DMS114 treated with DMSO at 0.1 percent for 48 hours (cell line): ENCODE measurements at regions not wholly inside any gene's neighbourhood (a gene's known extent, or its start where the extent isn't known, plus 50 kb on each side); places are given as distances from the start of the nearest gene placed in this dataset.

ENCODE experiments used
- DNase-seq: peaks from one replicate; lab custom pipeline; 2025; ENCODE audit not compliant: unreplicated experiment; lab: John Stamatoyannopoulos, UW

DNA sequence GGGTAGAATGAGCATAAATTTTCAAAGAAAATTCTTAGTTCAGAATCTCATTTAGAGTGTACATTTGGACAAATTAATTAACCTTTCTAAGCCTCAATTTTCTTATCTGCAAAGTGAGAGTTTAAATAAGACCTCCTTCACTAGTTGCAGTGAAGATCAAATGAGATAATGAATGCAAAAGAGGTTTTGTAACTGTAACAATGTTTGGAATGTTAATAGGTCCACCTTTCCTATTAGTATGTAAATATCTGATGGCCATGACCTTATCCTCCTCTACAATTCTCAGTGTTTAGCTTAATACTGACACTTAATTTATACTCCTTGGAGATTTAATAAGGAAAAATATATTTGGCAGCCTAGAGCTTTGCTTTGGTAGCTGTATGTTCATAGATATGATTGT, 138.8 kb downstream of the GABRG1 start:
- DNase-seq, result no peak

DNA sequence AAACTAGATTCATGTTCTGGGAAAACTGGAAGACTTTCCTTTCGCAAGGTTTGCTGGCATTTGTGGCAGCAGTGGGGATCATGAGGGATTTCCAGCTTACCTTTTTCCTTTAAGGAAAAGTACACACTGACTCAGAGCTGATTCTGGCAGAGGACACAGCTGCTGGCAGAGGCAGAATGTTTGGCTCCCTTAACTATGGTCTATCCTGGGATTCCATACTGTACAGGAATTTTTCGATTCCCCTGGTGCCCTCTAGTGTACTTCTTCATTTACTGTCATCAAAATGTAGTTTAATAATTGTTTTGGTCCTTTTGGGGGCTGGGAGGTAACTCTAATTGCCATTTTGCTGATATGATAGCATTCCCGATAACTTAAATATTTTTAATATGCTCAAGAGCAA, 152.7 kb downstream of the GABRG1 start:
- no peak for DNase-seq

DNA sequence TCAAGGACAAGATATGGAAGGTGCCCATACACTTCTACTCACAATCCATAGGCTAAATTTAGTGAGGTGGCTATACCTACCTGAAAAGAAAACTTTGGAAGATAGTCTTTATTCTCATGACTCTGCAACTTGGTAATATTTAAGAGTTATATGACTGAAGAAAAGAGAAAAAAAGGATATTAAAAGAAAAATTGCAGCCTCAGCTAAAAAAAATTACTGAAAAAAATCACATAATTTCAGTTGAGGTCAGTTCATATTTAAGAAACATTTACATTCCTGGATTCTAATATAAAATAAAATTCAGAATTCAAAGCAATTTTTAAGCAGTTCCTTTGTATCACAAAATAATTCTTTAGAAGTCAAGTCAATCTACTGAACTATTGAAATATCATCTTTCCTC, 166.5 kb downstream of the GABRG1 start:
- DNase-seq, result no peak

DNA sequence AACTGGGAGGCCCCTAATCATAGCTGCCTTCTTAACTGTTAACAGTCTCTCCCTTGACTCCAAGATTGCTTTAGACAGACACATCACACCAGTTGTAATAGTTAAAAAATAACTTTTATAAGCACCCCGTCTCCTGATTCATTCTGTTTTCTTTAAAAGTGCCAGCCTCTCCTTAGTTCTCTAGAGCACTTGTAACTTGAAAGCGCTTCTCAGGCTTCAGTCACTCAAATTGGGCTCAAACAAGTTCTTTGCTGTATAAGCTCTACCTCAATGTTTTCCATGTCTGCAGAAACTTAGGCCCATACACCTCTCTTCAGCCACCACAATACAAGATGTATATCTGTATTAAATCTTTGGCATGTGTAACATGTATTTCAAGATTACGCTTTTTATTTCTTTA, 169.6 kb downstream of the GABRG1 start:
- no peak for DNase-seq

GRCh38 chr4:45951153-45951552, 172.7 kb downstream of the GABRG1 start:
- DNase-seq, result no peak

GRCh38 chr4:45946699-45947098, 177.2 kb downstream of the GABRG1 start:
- no peak for DNase-seq

- no peak for DNase-seq
Observed at GRCh38 chr4:45944000-45944399, 179.9 kb downstream of the GABRG1 start.

DNA sequence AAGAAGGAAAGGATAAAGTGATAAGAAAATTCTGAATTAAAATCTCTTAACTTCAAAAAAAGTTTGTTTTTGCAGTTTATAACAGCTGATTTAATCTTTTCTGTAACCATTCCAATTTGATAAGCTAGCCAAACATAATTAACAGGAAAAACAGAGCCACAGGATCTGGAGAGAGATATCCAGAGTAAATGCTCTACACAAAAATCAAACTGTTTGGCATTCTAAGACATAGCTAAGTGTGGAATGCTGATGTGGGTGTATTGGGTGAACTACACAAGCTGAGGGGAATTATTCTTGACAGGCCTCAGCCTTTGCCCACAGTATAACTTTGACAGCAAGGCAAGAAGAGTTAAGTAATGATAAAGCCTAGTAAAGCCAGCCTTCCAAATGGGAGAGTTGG, 184.8 kb downstream of the GABRG1 start:
- no peak for DNase-seq

- DNase-seq, result no peak
Observed at GRCh38 chr4:45931154-45931553, 192.7 kb downstream of the GABRG1 start.

DNA sequence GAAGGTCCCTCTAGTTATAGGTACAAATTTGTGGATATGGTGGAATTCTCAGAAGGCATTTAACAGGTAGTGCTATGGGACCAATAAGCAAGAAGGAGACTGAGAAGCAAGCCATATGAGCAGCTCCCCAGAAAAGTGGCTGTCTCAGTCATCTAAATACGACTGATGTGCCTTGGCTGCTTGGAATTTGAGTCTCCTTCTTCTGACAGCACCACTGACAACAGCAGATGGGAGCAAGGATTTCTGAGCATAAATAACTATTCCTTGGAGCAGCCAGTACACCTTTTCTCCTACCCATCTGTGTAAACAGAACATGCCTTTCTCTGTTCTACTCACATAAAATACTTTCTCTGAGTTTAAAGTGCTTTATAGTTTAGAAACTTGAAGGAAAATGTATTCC, 196.2 kb downstream of the GABRG1 start:
- DNase-seq, result no peak

GRCh38 chr4:45925809-45926208, 198.0 kb downstream of the GABRG1 start:
- DNase-seq, result no peak

- no peak for DNase-seq
Observed at GRCh38 chr4:45920861-45921260, 203.0 kb downstream of the GABRG1 start.

DNA sequence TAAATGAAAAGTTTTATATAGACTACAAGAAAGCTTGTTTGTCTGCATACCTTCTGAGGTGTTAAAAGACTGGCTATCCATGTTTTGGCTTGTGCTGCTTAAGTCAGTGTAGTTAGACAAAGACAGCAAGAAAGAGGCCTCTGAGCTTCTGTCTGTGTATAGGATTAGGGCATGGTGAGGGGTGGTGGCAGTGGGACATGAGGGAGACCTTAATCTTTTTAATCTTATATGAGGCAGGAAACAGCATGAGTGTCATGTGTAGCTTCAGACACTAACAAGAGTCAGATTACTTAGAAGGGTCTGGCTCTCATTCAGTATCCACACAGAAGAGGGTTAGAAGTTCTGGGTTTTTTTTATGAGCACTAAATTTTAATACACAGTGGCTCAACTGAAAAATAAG, 213.3 kb downstream of the GABRG1 start:
- DNase-seq, result no peak

GRCh38 chr4:45897946-45898585, 225.8 kb downstream of the GABRG1 start:
- no peak for DNase-seq

GRCh38 chr4:45883421-45883820, 240.4 kb downstream of the GABRG1 start:
- no peak for DNase-seq

- no peak for DNase-seq
Observed at GRCh38 chr4:45876235-45876890, 247.5 kb downstream of the GABRG1 start.

- DNase-seq, result no peak
Observed at GRCh38 chr4:45869184-45869583, 254.7 kb downstream of the GABRG1 start.

GRCh38 chr4:45865781-45866180, 258.1 kb downstream of the GABRG1 start:
- no peak for DNase-seq

- no peak for DNase-seq
Observed at GRCh38 chr4:45855857-45856256, 268.0 kb downstream of the GABRG1 start.

GRCh38 chr4:45846016-45846415, 277.8 kb downstream of the GABRG1 start:
- no peak for DNase-seq

DNA sequence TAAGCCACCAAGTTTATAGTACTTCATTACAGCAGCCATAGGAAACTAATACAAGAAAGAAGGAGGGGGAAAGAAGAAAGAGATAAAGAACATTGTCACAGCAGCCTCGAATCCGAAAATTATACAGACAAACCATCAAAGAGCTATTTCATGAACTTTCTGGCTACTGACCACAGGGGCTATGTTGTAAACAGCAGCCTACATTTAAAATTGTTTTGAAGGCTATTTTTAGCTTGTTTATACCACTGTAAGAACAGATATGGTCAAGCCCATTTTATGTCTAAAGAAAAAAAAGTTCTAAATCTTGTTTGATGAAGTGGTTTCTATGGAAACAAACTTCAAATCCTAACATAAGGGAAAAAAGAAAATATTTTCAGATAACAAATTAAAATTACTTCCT, 282.1 kb downstream of the GABRG1 start:
- DNase-seq, result no peak

DNA sequence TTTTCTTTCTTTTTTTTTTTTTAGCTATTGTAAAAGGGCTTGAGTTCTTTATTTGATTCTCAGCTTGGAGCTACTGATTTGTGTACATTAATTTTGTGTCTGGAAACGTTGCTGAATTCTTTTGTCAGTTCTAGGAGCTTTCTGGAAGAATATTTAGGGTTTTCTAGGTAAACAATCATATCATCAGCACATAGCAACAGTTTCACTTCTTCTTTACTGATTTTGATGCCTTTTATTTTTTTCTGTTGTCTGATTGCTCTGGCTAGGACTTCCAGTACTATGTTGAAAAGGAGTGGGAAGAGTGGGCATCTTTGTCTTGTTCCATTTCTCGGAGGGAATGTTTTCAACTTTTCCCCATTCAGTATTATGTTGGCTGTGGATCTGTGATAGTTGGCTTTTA, 292.2 kb downstream of the GABRG1 start:
- no peak for DNase-seq

DNA sequence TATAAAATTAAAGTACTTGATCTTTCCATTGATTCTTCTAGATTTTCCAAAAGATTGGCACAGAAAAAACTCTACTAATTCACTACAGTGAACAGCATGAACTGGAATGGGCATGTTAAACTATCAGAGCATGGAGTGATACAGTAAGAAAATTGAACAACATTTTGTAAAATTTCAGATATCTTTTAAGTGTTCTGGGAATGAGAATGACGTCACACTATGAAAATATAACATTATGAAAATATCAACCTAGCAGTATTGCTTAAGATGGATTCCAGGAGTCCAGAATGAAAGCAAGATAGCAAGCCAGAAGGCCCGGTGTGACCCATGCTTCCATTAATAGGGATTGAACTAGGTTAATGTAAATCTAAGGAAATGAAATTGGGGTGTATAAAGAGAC, 319.9 kb downstream of the GABRG1 start:
- DNase-seq, result no peak
